ENCODE measurements at regions not wholly inside any gene's neighbourhood (a gene's known extent, or its start where the extent isn't known, plus 50 kb on each side); places are given as distances from the start of the nearest gene placed in this dataset.

GRCh38 chr10:2981361-2981801 is 86.0 kb upstream of the PFKP start:
- Histone ChIP-seq H3K27ac (ENCODE audit: low read depth, low read length) (peak overlapping the region; percentile 4; the same call in 1 of the 2 replicates), H3K9ac (ENCODE audit: low read length) (no peak overlapping the region), H3K9me3 (ENCODE audit: control insufficient read depth, insufficient read depth, low read depth, low read length) (no peaks in the 10 kb centered on the region), H3K27me3 (ENCODE audit: control insufficient read depth, insufficient read depth, low read length) (no peaks in the 10 kb centered on the region), H3K4me1 (ENCODE audit: control insufficient read depth, insufficient read depth, low read length) (peaks cover 18% of the 10 kb centered on the region; the same call in 1 of the 2 replicates), H3K4me3 (ENCODE audit: low read depth, low read length) (no peak overlapping the region), H3K36me3 (ENCODE audit: control insufficient read depth, insufficient read depth, low read length) (no peaks in the 10 kb centered on the region)

GRCh38 chr10:2980791-2981360 is 86.5 kb upstream of the PFKP start:
- Histone ChIP-seq H3K27me3 (ENCODE audit: control insufficient read depth, insufficient read depth, low read length) (no peaks in the 10 kb centered on the region), H3K27ac (ENCODE audit: low read depth, low read length) (peak overlapping the region; percentile 4; the same call in 1 of the 2 replicates)

GRCh38 chr10:2980116-2980515 is 87.2 kb upstream of the PFKP start:
- no peaks in the 10 kb centered on the region for H3K9me3 ChIP-seq (ENCODE audit: control insufficient read depth, insufficient read depth, low read depth, low read length)
- H3K27ac ChIP-seq (ENCODE audit: low read depth, low read length), result no peak overlapping the region
- peaks cover 7% of the 10 kb centered on the region; the same call in 1 of the 2 replicates for H3K4me1 ChIP-seq (ENCODE audit: control insufficient read depth, insufficient read depth, low read length)
- H3K9ac ChIP-seq (ENCODE audit: low read length), result no peak overlapping the region
- H3K27me3 ChIP-seq (ENCODE audit: control insufficient read depth, insufficient read depth, low read length), result no peaks in the 10 kb centered on the region
- no peak overlapping the region for H3K4me3 ChIP-seq (ENCODE audit: low read depth, low read length)
- no peaks in the 10 kb centered on the region for H3K36me3 ChIP-seq (ENCODE audit: control insufficient read depth, insufficient read depth, low read length)

More at GRCh38 chr10:2980791-2981360, 86.5 kb upstream of the PFKP start:
- no peak overlapping the region for H3K9ac ChIP-seq (ENCODE audit: low read length)
- peaks cover 13% of the 10 kb centered on the region; the same call in 1 of the 2 replicates for H3K4me1 ChIP-seq (ENCODE audit: control insufficient read depth, insufficient read depth, low read length)
- H3K9me3 ChIP-seq (ENCODE audit: control insufficient read depth, insufficient read depth, low read depth, low read length), result no peaks in the 10 kb centered on the region
- no peak overlapping the region for H3K4me3 ChIP-seq (ENCODE audit: low read depth, low read length)
- H3K36me3 ChIP-seq (ENCODE audit: control insufficient read depth, insufficient read depth, low read length), result no peaks in the 10 kb centered on the region

GRCh38 chr10:2979306-2979705 is 88.0 kb upstream of the PFKP start:
- Histone ChIP-seq H3K4me1 (ENCODE audit: control insufficient read depth, insufficient read depth, low read length) (peaks cover 7% of the 10 kb centered on the region; the same call in 1 of the 2 replicates), H3K36me3 (ENCODE audit: control insufficient read depth, insufficient read depth, low read length) (no peaks in the 10 kb centered on the region), H3K9me3 (ENCODE audit: control insufficient read depth, insufficient read depth, low read depth, low read length) (no peaks in the 10 kb centered on the region), H3K9ac (ENCODE audit: low read length) (no peak overlapping the region), H3K27ac (ENCODE audit: low read depth, low read length) (no peak overlapping the region), H3K27me3 (ENCODE audit: control insufficient read depth, insufficient read depth, low read length) (no peaks in the 10 kb centered on the region), H3K4me3 (ENCODE audit: low read depth, low read length) (no peak overlapping the region)

GRCh38 chr10:2978574-2979273 is 88.6 kb upstream of the PFKP start:
- H3K4me1 ChIP-seq (ENCODE audit: control insufficient read depth, insufficient read depth, low read length), result peaks cover 8% of the 10 kb centered on the region
- H3K27me3 ChIP-seq (ENCODE audit: control insufficient read depth, insufficient read depth, low read length), result no peaks in the 10 kb centered on the region
- H3K9me3 ChIP-seq (ENCODE audit: control insufficient read depth, insufficient read depth, low read depth, low read length), result no peaks in the 10 kb centered on the region
- H3K27ac ChIP-seq (ENCODE audit: low read depth, low read length), result no peak overlapping the region
- H3K9ac ChIP-seq (ENCODE audit: low read length), result no peak overlapping the region
- no peaks in the 10 kb centered on the region for H3K36me3 ChIP-seq (ENCODE audit: control insufficient read depth, insufficient read depth, low read length)
- no peak overlapping the region for H3K4me3 ChIP-seq (ENCODE audit: low read depth, low read length)

GRCh38 chr10:2978111-2978510 is 89.2 kb upstream of the PFKP start:
- H3K27ac ChIP-seq (ENCODE audit: low read depth, low read length), result no peak overlapping the region

GRCh38 chr10:2974503-2975207 is 92.7 kb upstream of the PFKP start:
- peaks cover 5% of the 10 kb centered on the region; the same call in 1 of the 2 replicates for H3K4me1 ChIP-seq (ENCODE audit: control insufficient read depth, insufficient read depth, low read length)
- no peaks in the 10 kb centered on the region for H3K27me3 ChIP-seq (ENCODE audit: control insufficient read depth, insufficient read depth, low read length)
- no peaks in the 10 kb centered on the region for H3K36me3 ChIP-seq (ENCODE audit: control insufficient read depth, insufficient read depth, low read length)
- H3K4me3 ChIP-seq (ENCODE audit: low read depth, low read length), result no peak overlapping the region
- H3K9ac ChIP-seq (ENCODE audit: low read length), result no peak overlapping the region
- H3K27ac ChIP-seq (ENCODE audit: low read depth, low read length), result no peak overlapping the region
- H3K9me3 ChIP-seq (ENCODE audit: control insufficient read depth, insufficient read depth, low read depth, low read length), result no peaks in the 10 kb centered on the region

More at GRCh38 chr10:2978111-2978510, 89.2 kb upstream of the PFKP start:
- Histone ChIP-seq H3K9me3 (ENCODE audit: control insufficient read depth, insufficient read depth, low read depth, low read length) (no peaks in the 10 kb centered on the region), H3K4me3 (ENCODE audit: low read depth, low read length) (no peak overlapping the region), H3K36me3 (ENCODE audit: control insufficient read depth, insufficient read depth, low read length) (no peaks in the 10 kb centered on the region), H3K4me1 (ENCODE audit: control insufficient read depth, insufficient read depth, low read length) (peaks cover 11% of the 10 kb centered on the region), H3K27me3 (ENCODE audit: control insufficient read depth, insufficient read depth, low read length) (no peaks in the 10 kb centered on the region), H3K9ac (ENCODE audit: low read length) (no peak overlapping the region)

- Histone ChIP-seq H3K9ac (ENCODE audit: low read length) (no peak overlapping the region), H3K27me3 (ENCODE audit: control insufficient read depth, insufficient read depth, low read length) (no peaks in the 10 kb centered on the region)
Measured at GRCh38 chr10:2974083-2974482, 93.3 kb upstream of the PFKP start.

GRCh38 chr10:2972810-2973209 is 94.5 kb upstream of the PFKP start:
- Histone ChIP-seq H3K27ac (ENCODE audit: low read depth, low read length) (no peak overlapping the region), H3K9me3 (ENCODE audit: control insufficient read depth, insufficient read depth, low read depth, low read length) (no peaks in the 10 kb centered on the region), H3K36me3 (ENCODE audit: control insufficient read depth, insufficient read depth, low read length) (no peaks in the 10 kb centered on the region), H3K9ac (ENCODE audit: low read length) (no peak overlapping the region), H3K27me3 (ENCODE audit: control insufficient read depth, insufficient read depth, low read length) (no peaks in the 10 kb centered on the region), H3K4me3 (ENCODE audit: low read depth, low read length) (no peak overlapping the region), H3K4me1 (ENCODE audit: control insufficient read depth, insufficient read depth, low read length) (peaks cover 5% of the 10 kb centered on the region; the same call in 1 of the 2 replicates)

More at GRCh38 chr10:2974083-2974482, 93.3 kb upstream of the PFKP start:
- H3K9me3 ChIP-seq (ENCODE audit: control insufficient read depth, insufficient read depth, low read depth, low read length), result no peaks in the 10 kb centered on the region
- H3K36me3 ChIP-seq (ENCODE audit: control insufficient read depth, insufficient read depth, low read length), result no peaks in the 10 kb centered on the region
- no peak overlapping the region for H3K4me3 ChIP-seq (ENCODE audit: low read depth, low read length)
- H3K4me1 ChIP-seq (ENCODE audit: control insufficient read depth, insufficient read depth, low read length), result peaks cover 5% of the 10 kb centered on the region; the same call in 1 of the 2 replicates
- H3K27ac ChIP-seq (ENCODE audit: low read depth, low read length), result no peak overlapping the region

GRCh38 chr10:2972216-2972615 is 95.1 kb upstream of the PFKP start:
- Histone ChIP-seq H3K4me3 (ENCODE audit: low read depth, low read length) (no peak overlapping the region), H3K9ac (ENCODE audit: low read length) (no peak overlapping the region), H3K4me1 (ENCODE audit: control insufficient read depth, insufficient read depth, low read length) (peaks cover 5% of the 10 kb centered on the region; the same call in 1 of the 2 replicates), H3K36me3 (ENCODE audit: control insufficient read depth, insufficient read depth, low read length) (no peaks in the 10 kb centered on the region), H3K9me3 (ENCODE audit: control insufficient read depth, insufficient read depth, low read depth, low read length) (no peaks in the 10 kb centered on the region), H3K27me3 (ENCODE audit: control insufficient read depth, insufficient read depth, low read length) (no peaks in the 10 kb centered on the region), H3K27ac (ENCODE audit: low read depth, low read length) (no peak overlapping the region)

Measured in HUES6 (cell line).